IMR-90 (cell line): ENCODE measurements at regions not wholly inside any gene's neighbourhood (a gene's known extent, or its start where the extent isn't known, plus 50 kb on each side); places are given as distances from the start of the nearest gene placed in this dataset.

Source experiments
- ATAC-seq: fragments of 200-7000 bp; cut with Tn5 transposase; 2 replicates; pipeline ENCODE4 v1.9.1; 2020; ENCODE audit warnings: low read depth, mild to moderate bottlenecking, moderate library complexity
- BruUV-seq: library from RNA; stranded (reverse); fragments of 400-500 nt; replicated peaks from 2 replicates; lab custom pipeline; 2021; lab: Mats Ljungman, UMichigan
- CTCF ChIA-PET: fragments of 300-600 bp; formaldehyde crosslinking; extraction: SDS; loops from one replicate; lab custom pipeline; 2021; ENCODE audit warnings: antibody characterized with exemption; lab: Yijun Ruan, JAX
- POLR2A ChIA-PET: fragments of 300-600 bp; sonication (Branson Sonifier 250); formaldehyde crosslinking; loops from one replicate; lab custom pipeline; 2022; ENCODE audit warnings: antibody characterized with exemption; ENCODE audit not compliant: unreplicated experiment; lab: Charles Lee
- DNase-seq: peaks from one replicate; pipeline ENCODE4 v3.0.0; 2013
- H2AFZ ChIP-seq: replicated peaks from 2 replicates; pipeline ENCODE3; 2013; ENCODE audit warnings: low read length, mild to moderate bottlenecking; ENCODE audit not compliant: poor library complexity
- H2AK5ac ChIP-seq: 2 replicates; pipeline ENCODE4 v1.6.1; 2013; ENCODE audit warnings: low read depth, low read length, inconsistent platforms
- H2AK9ac ChIP-seq: replicated peaks from 2 replicates; pipeline ENCODE3; 2013; ENCODE audit warnings: mild to moderate bottlenecking, low read depth, low read length, moderate library complexity; ENCODE audit not compliant: poor library complexity
- H2BK120ac ChIP-seq: 2 replicates; pipeline ENCODE4 v1.6.1; 2013; ENCODE audit warnings: low read depth, low read length, inconsistent platforms
- H2BK15ac ChIP-seq: 3 replicates; pipeline ENCODE4 v1.6.1; 2013; ENCODE audit warnings: low read depth, low read length, inconsistent platforms
- H2BK20ac ChIP-seq: 2 replicates; pipeline ENCODE4 v1.6.1; 2013; ENCODE audit warnings: low read depth, mild to moderate bottlenecking, inconsistent platforms, low read length, moderate library complexity
- H2BK5ac ChIP-seq: 2 replicates; pipeline ENCODE4 v1.6.1; 2013; ENCODE audit warnings: mild to moderate bottlenecking, low read depth, low read length, inconsistent platforms; ENCODE audit not compliant: poor library complexity, severe bottlenecking
- H3K14ac ChIP-seq: replicated peaks from 2 replicates; pipeline ENCODE4 v1.6.1; 2013; ENCODE audit warnings: low read depth, low read length, inconsistent platforms
- H3K18ac ChIP-seq: 2 replicates; pipeline ENCODE4 v1.6.1; 2013; ENCODE audit warnings: low read depth, low read length, control low read depth
- H3K23ac ChIP-seq: 2 replicates; pipeline ENCODE4 v1.6.1; 2013; ENCODE audit warnings: low read depth, low read length, inconsistent platforms
- H3K27ac ChIP-seq: 2 replicates; pipeline ENCODE4 v1.5.1; 2013; ENCODE audit warnings: mild to moderate bottlenecking, control low read depth, low read length; ENCODE audit not compliant: insufficient read depth
- H3K27me3 ChIP-seq: 2 replicates; pipeline ENCODE4 v1.6.1; 2013; ENCODE audit warnings: low read length; ENCODE audit not compliant: control insufficient read depth, insufficient read depth
- H3K36me3 ChIP-seq: 2 replicates; pipeline ENCODE4 v1.6.1; 2013; ENCODE audit warnings: low read length, mixed read lengths; ENCODE audit not compliant: control insufficient read depth, insufficient read depth
- H3K4ac ChIP-seq: 2 replicates; pipeline ENCODE4 v1.6.1; 2013; ENCODE audit warnings: low read depth, low read length, inconsistent platforms
- H3K4me1 ChIP-seq: 2 replicates; pipeline ENCODE4 v1.6.1; 2013; ENCODE audit warnings: low read length, mixed read lengths; ENCODE audit not compliant: control insufficient read depth, insufficient read depth
- H3K4me2 ChIP-seq: 2 replicates; pipeline ENCODE4 v1.6.1; 2013; ENCODE audit warnings: low read depth, mild to moderate bottlenecking, control low read depth, low read length, moderate library complexity
- H3K4me3 ChIP-seq: 2 replicates; pipeline ENCODE4 v1.5.1; 2013; ENCODE audit warnings: low read depth, mild to moderate bottlenecking, control low read depth, low read length, moderate library complexity; ENCODE audit not compliant: insufficient read depth
- H3K56ac ChIP-seq: 2 replicates; pipeline ENCODE4 v1.6.1; 2013; ENCODE audit warnings: low read length, inconsistent platforms; ENCODE audit not compliant: insufficient read depth; ENCODE audit errors: extremely low read depth
- H3K79me1 ChIP-seq, 2 experiments: 2 replicates each; pipeline ENCODE4 v1.6.1; 2013; ENCODE audit warnings: low read length in 2 of 2, inconsistent platforms in 1 of 2, low read depth in 1 of 2
- H3K9ac ChIP-seq: 2 replicates; pipeline ENCODE4 v1.6.1; 2013; ENCODE audit warnings: low read depth, low read length, control low read depth
- H3K9me1 ChIP-seq: 2 replicates; pipeline ENCODE4 v1.6.1; 2013; ENCODE audit warnings: low read length, inconsistent platforms; ENCODE audit not compliant: insufficient read depth
- H3K9me3 ChIP-seq: 2 replicates; pipeline ENCODE4 v1.6.1; 2013; ENCODE audit warnings: low read length; ENCODE audit not compliant: control insufficient read depth, insufficient read depth
- H4K20me1 ChIP-seq: 2 replicates; pipeline ENCODE4 v1.6.1; 2013; ENCODE audit warnings: low read length, inconsistent platforms; ENCODE audit not compliant: insufficient read depth
- H4K5ac ChIP-seq: 2 replicates; pipeline ENCODE4 v1.6.1; 2013; ENCODE audit warnings: mild to moderate bottlenecking, low read depth, low read length, control low read depth
- H4K8ac ChIP-seq, 2 experiments: 2 replicates each; pipeline ENCODE4 v1.6.1; 2013; ENCODE audit warnings: low read depth in 2 of 2, low read length in 2 of 2, control low read depth in 1 of 2, inconsistent platforms in 1 of 2
- H4K91ac ChIP-seq: 2 replicates; pipeline ENCODE4 v1.6.1; 2013; ENCODE audit warnings: low read depth, low read length, inconsistent platforms; ENCODE audit not compliant: insufficient read depth
- BHLHE40 ChIP-seq: fragments of 150-350 bp; IDR thresholded peaks from 2 replicates; pipeline ENCODE4 v1.6.1; 2016; ENCODE audit warnings: mild to moderate bottlenecking, low read depth, low read length
- CEBPB ChIP-seq: IDR thresholded peaks from 2 replicates; pipeline ENCODE4 v1.6.1; 2012; ENCODE audit warnings: low read depth, low read length, improper control_type of control experiment
- CHD1 ChIP-seq: IDR thresholded peaks from 2 replicates; pipeline ENCODE4 v1.6.1; 2012; ENCODE audit warnings: low read depth, low read length, improper control_type of control experiment
- FOS ChIP-seq: fragments of 150-350 bp; IDR thresholded peaks from 2 replicates; pipeline ENCODE4 v1.6.1; 2016; ENCODE audit warnings: low read depth, low read length
- MAFK ChIP-seq: IDR thresholded peaks from 2 replicates; pipeline ENCODE4 v1.6.1; 2012; ENCODE audit warnings: low read depth, low read length, improper control_type of control experiment
- MAZ ChIP-seq: IDR thresholded peaks from 2 replicates; pipeline ENCODE4 v1.6.1; 2012; ENCODE audit warnings: low read depth, mild to moderate bottlenecking, low read length, improper control_type of control experiment, moderate library complexity, borderline replicate concordance
- MXI1 ChIP-seq: IDR thresholded peaks from 2 replicates; pipeline ENCODE4 v1.6.1; 2012; ENCODE audit warnings: low read depth, mild to moderate bottlenecking, low read length, moderate library complexity, borderline replicate concordance
- NFE2L2 ChIP-seq: fragments of 150-350 bp; IDR thresholded peaks from 2 replicates; pipeline ENCODE4 v1.6.1; 2016; ENCODE audit warnings: low read depth, mild to moderate bottlenecking, low read length
- POLR2A ChIP-seq: IDR thresholded peaks from 2 replicates; pipeline ENCODE4 v1.6.1; 2012; ENCODE audit warnings: mild to moderate bottlenecking, low read depth, low read length
- RAD21 ChIP-seq: IDR thresholded peaks from 2 replicates; pipeline ENCODE4 v1.6.1; 2012; ENCODE audit warnings: low read length, improper control_type of control experiment
- RCOR1 ChIP-seq: IDR thresholded peaks from 2 replicates; pipeline ENCODE4 v1.6.1; 2012; ENCODE audit warnings: mild to moderate bottlenecking, low read length, improper control_type of control experiment; ENCODE audit not compliant: insufficient replicate concordance
- RFX5 ChIP-seq: IDR thresholded peaks from 2 replicates; pipeline ENCODE4 v1.8.0; 2012; ENCODE audit warnings: low read depth, mild to moderate bottlenecking, low read length, moderate library complexity
- SMC3 ChIP-seq: fragments of 150-350 bp; IDR thresholded peaks from 2 replicates; pipeline ENCODE4 v1.6.1; 2016; ENCODE audit warnings: low read depth, mild to moderate bottlenecking, antibody characterized with exemption, low read length, moderate library complexity
- WGBS, 2 experiments: methylation state at CpG; one replicate each; pipeline versions ENCODE4 v1.1.5 to v1.1.7; 2013; ENCODE audit warnings: missing lambda C conversion rate in 2 of 2; ENCODE audit not compliant: insufficient read length in 1 of 2; ENCODE audit errors: extremely low coverage in 2 of 2; 5-methylcytosine and 5-hydroxymethylcytosine counted together
- dilution Hi-C: fragments of 300-500 bp; cut with HindIII; formaldehyde crosslinking; loops from one replicate; pipeline ENCODE4 v1.14.3; 2018; ENCODE audit warnings: low sequenced_read_pairs; ENCODE audit not compliant: unreplicated experiment
- in situ Hi-C: fragments of 300-500 bp; cut with MboI; formaldehyde crosslinking; loops from 3 replicates; pipeline ENCODE4 v1.14.3; 2019; ENCODE audit warnings: low sequenced_read_pairs, inconsistent platforms, mixed read lengths
- intact Hi-C: fragments of 100-400 bp; cut with micrococcal nuclease; formaldehyde crosslinking; loops from 2 replicates; pipeline ENCODE4 v1.10.0; 2022
- TF ChIP-seq, protein P1 (sequence below): fragments of 150-350 bp; IDR thresholded peaks from 2 replicates; pipeline ENCODE4 v1.6.1; 2016; ENCODE audit warnings: low read depth, mild to moderate bottlenecking, low read length, moderate library complexity, borderline replicate concordance
- TF ChIP-seq, protein P2 (sequence below): fragments of 150-350 bp; IDR thresholded peaks from 2 replicates; pipeline ENCODE4 v1.6.1; 2017; ENCODE audit warnings: mild to moderate bottlenecking, antibody characterized with exemption, low read length, low read depth
- TF ChIP-seq, protein P3 (sequence below): conservative IDR thresholded peaks from 2 replicates; pipeline ENCODE4 v1.5.1; 2012; ENCODE audit warnings: mild to moderate bottlenecking, low read depth, low read length, improper control_type of control experiment

DNA sequence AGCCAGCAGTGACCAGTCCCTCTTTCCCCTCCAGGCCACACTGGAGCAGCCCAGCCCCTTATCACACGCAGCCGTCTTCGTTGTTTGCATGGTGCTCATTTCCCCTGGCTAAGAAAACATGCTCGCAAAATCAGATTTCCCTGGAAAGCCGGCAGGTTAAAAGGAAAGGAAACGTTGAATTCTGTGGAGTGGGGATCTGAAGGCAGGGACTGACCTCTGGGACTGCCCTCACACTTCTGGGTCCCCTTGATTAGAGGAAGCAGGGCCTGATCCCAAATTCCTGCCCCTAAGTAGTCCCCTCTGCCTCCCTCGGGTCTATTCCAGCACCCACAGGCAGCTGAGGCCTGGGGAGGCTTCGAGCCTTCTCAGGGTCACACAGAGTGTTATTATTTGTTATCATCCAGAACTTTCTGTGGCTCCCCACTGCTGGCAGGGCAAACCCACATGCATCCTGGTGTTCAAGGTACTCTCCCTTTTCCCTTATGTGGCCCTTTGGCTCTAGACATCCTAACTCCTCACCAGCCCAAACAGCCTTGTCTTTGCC, 125.2 kb upstream of the ZBTB40 start:
- DNase-seq = no peak
- H4K8ac ChIP-seq = no peak overlapping the region
- H3K4me3 ChIP-seq = no peak overlapping the region
- H3K36me3 ChIP-seq = no peaks in the 10 kb centered on the region
- no peak overlapping the region for H3K14ac ChIP-seq
- ATAC-seq = no peak
- no peak overlapping the region for H3K23ac ChIP-seq
- WGBS, 2 experiments = 40% methylated on average over 1 of the region's 8 CpGs; no CpG with 5 or more reads in 1 of the 2 experiments
- H3K27me3 ChIP-seq = peaks cover 70% of the 10 kb centered on the region
- H3K9me1 ChIP-seq = no peaks in the 10 kb centered on the region
- no peak overlapping the region for H2BK15ac ChIP-seq
- ChIA-PET CTCF (no interaction called here), POLR2A (no interaction called here)
- intact Hi-C loops = no loop called here
- no peak overlapping the region for H4K5ac ChIP-seq
- TF ChIP-seq, protein P1, sequence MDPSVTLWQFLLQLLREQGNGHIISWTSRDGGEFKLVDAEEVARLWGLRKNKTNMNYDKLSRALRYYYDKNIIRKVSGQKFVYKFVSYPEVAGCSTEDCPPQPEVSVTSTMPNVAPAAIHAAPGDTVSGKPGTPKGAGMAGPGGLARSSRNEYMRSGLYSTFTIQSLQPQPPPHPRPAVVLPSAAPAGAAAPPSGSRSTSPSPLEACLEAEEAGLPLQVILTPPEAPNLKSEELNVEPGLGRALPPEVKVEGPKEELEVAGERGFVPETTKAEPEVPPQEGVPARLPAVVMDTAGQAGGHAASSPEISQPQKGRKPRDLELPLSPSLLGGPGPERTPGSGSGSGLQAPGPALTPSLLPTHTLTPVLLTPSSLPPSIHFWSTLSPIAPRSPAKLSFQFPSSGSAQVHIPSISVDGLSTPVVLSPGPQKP = no peak
- TF ChIP-seq POLR2A = no peak
- TF ChIP-seq CHD1 = no peak
- TF ChIP-seq NFE2L2 = no peak
- no peak for TF ChIP-seq MXI1
- no peak for TF ChIP-seq SMC3
- TF ChIP-seq, protein P2, sequence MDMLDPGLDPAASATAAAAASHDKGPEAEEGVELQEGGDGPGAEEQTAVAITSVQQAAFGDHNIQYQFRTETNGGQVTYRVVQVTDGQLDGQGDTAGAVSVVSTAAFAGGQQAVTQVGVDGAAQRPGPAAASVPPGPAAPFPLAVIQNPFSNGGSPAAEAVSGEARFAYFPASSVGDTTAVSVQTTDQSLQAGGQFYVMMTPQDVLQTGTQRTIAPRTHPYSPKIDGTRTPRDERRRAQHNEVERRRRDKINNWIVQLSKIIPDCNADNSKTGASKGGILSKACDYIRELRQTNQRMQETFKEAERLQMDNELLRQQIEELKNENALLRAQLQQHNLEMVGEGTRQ = no peak
- no peak for TF ChIP-seq MAZ
- no peak for TF ChIP-seq CEBPB
- TF ChIP-seq, protein P3, sequence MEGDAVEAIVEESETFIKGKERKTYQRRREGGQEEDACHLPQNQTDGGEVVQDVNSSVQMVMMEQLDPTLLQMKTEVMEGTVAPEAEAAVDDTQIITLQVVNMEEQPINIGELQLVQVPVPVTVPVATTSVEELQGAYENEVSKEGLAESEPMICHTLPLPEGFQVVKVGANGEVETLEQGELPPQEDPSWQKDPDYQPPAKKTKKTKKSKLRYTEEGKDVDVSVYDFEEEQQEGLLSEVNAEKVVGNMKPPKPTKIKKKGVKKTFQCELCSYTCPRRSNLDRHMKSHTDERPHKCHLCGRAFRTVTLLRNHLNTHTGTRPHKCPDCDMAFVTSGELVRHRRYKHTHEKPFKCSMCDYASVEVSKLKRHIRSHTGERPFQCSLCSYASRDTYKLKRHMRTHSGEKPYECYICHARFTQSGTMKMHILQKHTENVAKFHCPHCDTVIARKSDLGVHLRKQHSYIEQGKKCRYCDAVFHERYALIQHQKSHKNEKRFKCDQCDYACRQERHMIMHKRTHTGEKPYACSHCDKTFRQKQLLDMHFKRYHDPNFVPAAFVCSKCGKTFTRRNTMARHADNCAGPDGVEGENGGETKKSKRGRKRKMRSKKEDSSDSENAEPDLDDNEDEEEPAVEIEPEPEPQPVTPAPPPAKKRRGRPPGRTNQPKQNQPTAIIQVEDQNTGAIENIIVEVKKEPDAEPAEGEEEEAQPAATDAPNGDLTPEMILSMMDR = no peak
- TF ChIP-seq RAD21 = no peak
- TF ChIP-seq FOS = no peak
- TF ChIP-seq RFX5 = no peak
- TF ChIP-seq RCOR1 = no peak
- TF ChIP-seq BHLHE40 = no peak
- TF ChIP-seq MAFK = no peak
- no peak overlapping the region for H2BK5ac ChIP-seq
- H2AK9ac ChIP-seq = no peak overlapping the region
- H3K9ac ChIP-seq = no peak overlapping the region
- no peak overlapping the region for H2BK120ac ChIP-seq
- no peak overlapping the region for H2AFZ ChIP-seq
- H3K4me2 ChIP-seq = no peak overlapping the region
- no peak overlapping the region for H3K27ac ChIP-seq
- no peak overlapping the region for H2AK5ac ChIP-seq
- peaks cover 3% of the 10 kb centered on the region; the same call in 1 of the 2 replicates for H3K9me3 ChIP-seq
- no peaks in the 10 kb centered on the region for H3K4me1 ChIP-seq
- in situ Hi-C loops = no loop called here
- no peak overlapping the region for H3K56ac ChIP-seq
- no TSS peak for BruUV-seq
- no peak overlapping the region for H4K91ac ChIP-seq
- dilution Hi-C loops = no loop called here
- no peak overlapping the region for H2BK20ac ChIP-seq
- H3K4ac ChIP-seq = no peak overlapping the region
- H3K18ac ChIP-seq = no peak overlapping the region
- no peaks in the 10 kb centered on the region for H3K79me1 ChIP-seq
- no peaks in the 10 kb centered on the region for H4K20me1 ChIP-seq
